ENCODE measurements at regions not wholly inside any gene's neighbourhood (a gene's known extent, or its start where the extent isn't known, plus 50 kb on each side); places are given as distances from the start of the nearest gene placed in this dataset.

DNA sequence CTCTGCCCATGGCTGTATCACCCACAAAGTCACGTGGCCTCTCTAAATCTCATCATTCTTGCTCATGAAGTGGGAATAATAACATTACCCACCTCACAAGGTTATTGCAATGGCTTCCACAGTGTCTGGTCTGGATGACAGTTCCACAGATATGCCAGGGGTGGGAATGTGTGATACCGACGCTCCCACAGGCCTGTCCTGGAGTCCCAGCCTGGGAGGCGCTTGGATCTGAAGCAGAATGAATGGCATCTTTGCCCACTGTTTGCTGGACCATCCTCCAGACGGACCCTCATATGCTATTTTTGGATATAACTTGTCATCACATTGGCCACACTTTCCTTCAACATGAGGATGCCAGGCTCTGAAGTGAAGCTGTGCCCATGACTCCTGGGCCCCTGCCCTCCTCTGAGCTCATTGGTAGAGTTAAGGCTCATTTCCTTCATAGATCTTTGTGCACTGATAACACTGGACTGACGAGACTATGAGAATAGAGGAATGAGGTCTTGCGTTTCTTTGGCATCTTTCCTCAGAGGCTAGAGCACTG is 279.8 kb upstream of the ZNF32 start:
- no peaks in the 10 kb centered on the region for H3K9me3 ChIP-seq
- no peak overlapping the region for H3K4me3 ChIP-seq
- no peaks in the 10 kb centered on the region for H3K4me1 ChIP-seq
- H3K27me3 ChIP-seq = no peaks in the 10 kb centered on the region
- TF ChIP-seq POLR2A (IDR thresholded peaks at IDR 0.05) = no peak
- TF ChIP-seq, protein P1, sequence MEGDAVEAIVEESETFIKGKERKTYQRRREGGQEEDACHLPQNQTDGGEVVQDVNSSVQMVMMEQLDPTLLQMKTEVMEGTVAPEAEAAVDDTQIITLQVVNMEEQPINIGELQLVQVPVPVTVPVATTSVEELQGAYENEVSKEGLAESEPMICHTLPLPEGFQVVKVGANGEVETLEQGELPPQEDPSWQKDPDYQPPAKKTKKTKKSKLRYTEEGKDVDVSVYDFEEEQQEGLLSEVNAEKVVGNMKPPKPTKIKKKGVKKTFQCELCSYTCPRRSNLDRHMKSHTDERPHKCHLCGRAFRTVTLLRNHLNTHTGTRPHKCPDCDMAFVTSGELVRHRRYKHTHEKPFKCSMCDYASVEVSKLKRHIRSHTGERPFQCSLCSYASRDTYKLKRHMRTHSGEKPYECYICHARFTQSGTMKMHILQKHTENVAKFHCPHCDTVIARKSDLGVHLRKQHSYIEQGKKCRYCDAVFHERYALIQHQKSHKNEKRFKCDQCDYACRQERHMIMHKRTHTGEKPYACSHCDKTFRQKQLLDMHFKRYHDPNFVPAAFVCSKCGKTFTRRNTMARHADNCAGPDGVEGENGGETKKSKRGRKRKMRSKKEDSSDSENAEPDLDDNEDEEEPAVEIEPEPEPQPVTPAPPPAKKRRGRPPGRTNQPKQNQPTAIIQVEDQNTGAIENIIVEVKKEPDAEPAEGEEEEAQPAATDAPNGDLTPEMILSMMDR (IDR thresholded peaks at IDR 0.05) = no peak
- no peak for DNase-seq
- H3K36me3 ChIP-seq = no peaks in the 10 kb centered on the region
- WGBS, 2 donors = 73 to 77% methylated on average over 6 to 7 of the region's 7 CpGs
- intact Hi-C loops (cut with DNase I) = no loop called here
- no peak overlapping the region for H3K27ac ChIP-seq

DNA sequence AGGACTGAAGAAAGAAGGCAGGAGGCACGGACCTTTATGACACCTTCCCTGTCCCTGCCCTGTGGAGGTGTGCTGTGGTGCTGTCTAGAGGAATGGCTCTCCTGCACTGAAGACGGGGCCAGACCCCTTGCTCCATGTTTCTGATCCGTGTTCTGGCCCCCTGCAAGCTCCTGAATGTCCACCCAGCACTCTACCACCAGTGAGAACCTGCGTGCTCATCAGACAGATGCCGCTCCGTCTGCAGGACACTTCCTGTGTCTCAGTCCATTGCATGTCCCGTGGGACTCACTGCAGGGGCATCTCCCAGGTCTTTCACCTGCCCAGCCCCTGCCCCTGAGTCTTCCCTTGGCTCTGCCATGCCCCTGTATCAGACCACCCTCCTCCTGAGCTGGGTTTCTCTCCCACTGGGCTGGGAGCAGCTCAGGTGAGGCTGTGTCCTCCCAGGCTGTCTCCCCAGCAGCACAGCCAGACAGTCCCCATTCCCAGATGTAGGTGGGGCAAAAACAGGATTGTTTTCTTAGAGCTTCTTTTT is 278.3 kb upstream of the ZNF32 start:
- H3K36me3 ChIP-seq = no peaks in the 10 kb centered on the region
- no peaks in the 10 kb centered on the region for H3K27me3 ChIP-seq
- intact Hi-C loops (cut with DNase I) = no loop called here
- TF ChIP-seq, protein P1 (IDR thresholded peaks at IDR 0.05) = no peak
- TF ChIP-seq POLR2A (IDR thresholded peaks at IDR 0.05) = no peak
- H3K9me3 ChIP-seq = no peaks in the 10 kb centered on the region
- H3K27ac ChIP-seq = no peak overlapping the region
- no peaks in the 10 kb centered on the region for H3K4me1 ChIP-seq
- no peak overlapping the region for H3K4me3 ChIP-seq
- 48 to 52% methylated on average over 7 of the region's 7 CpGs for WGBS, 2 donors
- no peak for DNase-seq

DNA sequence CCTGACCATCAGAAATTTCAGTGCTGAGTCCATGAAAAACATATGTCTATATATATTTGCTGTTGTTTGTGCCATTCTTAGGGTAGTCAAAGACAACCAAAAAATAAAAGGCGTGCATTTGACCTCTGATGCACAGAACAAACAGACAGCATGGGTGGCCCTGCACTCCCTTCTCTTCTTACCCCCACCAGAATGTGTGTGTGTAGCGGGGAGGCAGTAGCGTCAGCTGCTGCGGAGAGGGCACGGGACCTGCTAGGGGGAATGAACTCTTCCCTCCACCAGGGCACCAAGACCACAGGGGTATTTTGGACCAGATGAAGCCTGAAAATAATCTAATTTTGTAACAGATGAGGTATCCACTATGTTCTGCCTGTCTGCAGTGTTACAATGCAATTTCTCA is 277.7 kb upstream of the ZNF32 start:
- no peaks in the 10 kb centered on the region for H3K36me3 ChIP-seq
- no peak for DNase-seq
- H3K9me3 ChIP-seq = no peaks in the 10 kb centered on the region
- H3K27ac ChIP-seq = no peak overlapping the region
- no peak overlapping the region for H3K4me3 ChIP-seq
- H3K27me3 ChIP-seq = no peaks in the 10 kb centered on the region
- 81 to 82% methylated on average over 5 of the region's 5 CpGs for WGBS, 2 donors
- TF ChIP-seq, protein P1 (IDR thresholded peaks at IDR 0.05) = no peak
- no peak for TF ChIP-seq POLR2A (IDR thresholded peaks at IDR 0.05)
- no peaks in the 10 kb centered on the region for H3K4me1 ChIP-seq
- intact Hi-C loops (cut with DNase I) = no loop called here

DNA sequence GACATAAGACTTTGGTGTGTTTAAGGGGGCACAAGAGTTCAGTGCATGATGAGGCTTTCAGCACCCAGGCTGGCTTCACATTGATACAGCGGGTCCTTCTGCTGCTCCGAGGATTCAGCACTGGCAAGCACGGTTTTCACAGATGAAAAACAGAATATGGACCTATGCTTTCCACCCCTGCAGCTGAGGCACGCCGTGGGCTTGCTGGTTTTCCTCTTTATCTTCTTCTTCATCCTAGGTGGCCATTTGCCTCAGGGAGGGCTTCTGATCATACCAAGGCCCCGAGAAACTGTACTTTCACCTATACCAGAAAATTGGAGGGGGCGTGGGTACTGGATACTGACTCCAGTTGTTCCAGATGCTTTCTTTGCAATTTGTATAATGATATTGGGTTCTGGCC is 277.1 kb upstream of the ZNF32 start:
- DNase-seq = no peak
- H3K27ac ChIP-seq = no peak overlapping the region
- no peaks in the 10 kb centered on the region for H3K4me1 ChIP-seq
- WGBS, 2 donors = 89 to 91% methylated on average over 5 to 7 of the region's 7 CpGs
- no peaks in the 10 kb centered on the region for H3K36me3 ChIP-seq
- no peak overlapping the region for H3K4me3 ChIP-seq
- H3K27me3 ChIP-seq = no peaks in the 10 kb centered on the region
- intact Hi-C loops (cut with DNase I) = no loop called here
- TF ChIP-seq POLR2A (IDR thresholded peaks at IDR 0.05) = no peak
- TF ChIP-seq, protein P1 (IDR thresholded peaks at IDR 0.05) = no peak
- H3K9me3 ChIP-seq = no peaks in the 10 kb centered on the region

DNA sequence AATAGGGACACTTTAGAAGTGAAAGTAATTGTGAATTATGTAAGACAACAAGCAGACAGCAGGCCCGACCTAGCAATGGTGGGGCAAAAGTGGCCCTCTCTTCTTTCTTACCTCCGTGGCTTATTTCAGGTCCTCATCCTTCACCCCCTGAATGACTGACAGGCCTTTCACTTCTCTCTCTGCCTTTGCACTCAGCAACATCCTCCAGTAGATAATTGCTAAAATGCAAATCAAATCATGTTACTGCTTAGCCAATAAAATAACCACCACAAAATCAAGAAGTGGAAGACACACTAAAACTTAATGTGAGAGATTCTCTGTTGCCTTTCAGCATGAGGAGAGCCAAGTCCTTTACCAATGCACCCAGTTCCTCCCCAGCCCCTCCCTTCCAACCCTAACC is 274.6 kb upstream of the ZNF32 start:
- Histone ChIP-seq H3K9me3 (peaks cover 0 to 6% (median 0%) of the 10 kb centered on the region in 3 donors), H3K36me3 (no peaks in the 10 kb centered on the region), H3K4me1 (no peaks in the 10 kb centered on the region), H3K4me3 (no peak overlapping the region), H3K27ac (no peak overlapping the region), H3K27me3 (no peaks in the 10 kb centered on the region)
- DNase-seq = no peak
- intact Hi-C loops (cut with DNase I) = no loop called here
- TF ChIP-seq, protein P1 (IDR thresholded peaks at IDR 0.05) = no peak
- no peak for TF ChIP-seq POLR2A (IDR thresholded peaks at IDR 0.05)
- WGBS, 2 donors = 37 to 53% methylated on average over 2 of the region's 2 CpGs
